CD14-positive monocyte (primary cell): ENCODE measurements at regions not wholly inside any gene's neighbourhood (a gene's known extent, or its start where the extent isn't known, plus 50 kb on each side); places are given as distances from the start of the nearest gene placed in this dataset.

Experiments used
- DNase-seq, 3 donors: peaks; one replicate each; pipeline ENCODE4 v3.0.0-alpha.2; 2011 to 2022
- H2AFZ ChIP-seq: 2 replicates; pipeline ENCODE4 v1.6.0; 2012; ENCODE audit warnings: mild to moderate bottlenecking, low read depth, low read length, inconsistent platforms; ENCODE audit not compliant: insufficient read depth, poor library complexity, severe bottlenecking
- H3K27ac ChIP-seq, 2 donors: 1 replicate in 1 of 2; 2 replicates in 1 of 2; pipeline ENCODE4 v1.5.1; 2012 to 2013; ENCODE audit warnings: low read length in 2 of 2, control low read depth in 1 of 2, inconsistent platforms in 1 of 2, low read depth in 1 of 2, mild to moderate bottlenecking in 1 of 2
- H3K27me3 ChIP-seq, 2 donors: one replicate each; pipeline versions ENCODE4 v1.6.0 to v1.6.1; 2011 to 2013; ENCODE audit warnings: low read length in 2 of 2; ENCODE audit not compliant: control insufficient read depth in 2 of 2, insufficient read depth in 2 of 2
- H3K36me3 ChIP-seq, 2 donors: replicated peaks in 1 of 2; 1 replicate in 1 of 2; 2 replicates in 1 of 2; pipeline versions ENCODE4 v1.5.1 to v1.6.1; 2012 to 2013; ENCODE audit warnings: low read length in 2 of 2, control low read depth in 1 of 2, inconsistent platforms in 1 of 2, mild to moderate bottlenecking in 1 of 2; ENCODE audit not compliant: insufficient read depth in 2 of 2, control insufficient read depth in 1 of 2
- H3K4me1 ChIP-seq, 2 donors: 1 replicate in 1 of 2; 2 replicates in 1 of 2; pipeline versions ENCODE4 v1.5.1 to v1.6.1; 2012 to 2013; ENCODE audit warnings: low read length in 2 of 2, control low read depth in 1 of 2, inconsistent platforms in 1 of 2, mild to moderate bottlenecking in 1 of 2, moderate library complexity in 1 of 2; ENCODE audit not compliant: insufficient read depth in 2 of 2, control insufficient read depth in 1 of 2
- H3K4me2 ChIP-seq: replicated peaks from 2 replicates; pipeline ENCODE3; 2012; ENCODE audit warnings: low read length, moderate library complexity, mild to moderate bottlenecking; ENCODE audit not compliant: poor library complexity, severe bottlenecking; ENCODE audit errors: extremely low read depth
- H3K4me3 ChIP-seq, 3 experiments: fragments of 200-600 bp in 1 of 3; sonication (generic) in 1 of 3; replicated peaks in 1 of 3; 1 replicate in 2 of 3; 2 replicates in 1 of 3; pipeline ENCODE4 v1.5.1; 2011 to 2013; ENCODE audit warnings: low read length in 3 of 3, mild to moderate bottlenecking in 3 of 3, control low read depth in 2 of 3, low read depth in 2 of 3, inconsistent platforms in 1 of 3, moderate library complexity in 1 of 3
- H3K79me2 ChIP-seq: 2 replicates; pipeline ENCODE4 v1.6.0; 2012; ENCODE audit warnings: mild to moderate bottlenecking, control low read depth, inconsistent platforms, low read length, moderate library complexity; ENCODE audit not compliant: insufficient read depth
- H3K9ac ChIP-seq: 2 replicates; pipeline ENCODE4 v1.6.0; 2017; ENCODE audit warnings: low read length, mild to moderate bottlenecking; ENCODE audit not compliant: insufficient read depth, poor library complexity, severe bottlenecking
- H3K9me3 ChIP-seq, 2 donors: replicated peaks in 1 of 2; 1 replicate in 1 of 2; 2 replicates in 1 of 2; pipeline versions ENCODE4 v1.5.1 to v1.6.1; 2012 to 2013; ENCODE audit warnings: low read length in 2 of 2, control low read depth in 1 of 2; ENCODE audit not compliant: control insufficient read depth in 1 of 2, insufficient read depth in 1 of 2
- H4K20me1 ChIP-seq: 2 replicates; pipeline ENCODE4 v1.6.0; 2012; ENCODE audit warnings: mild to moderate bottlenecking, low read length, control low read depth, moderate library complexity; ENCODE audit not compliant: insufficient read depth
- H3K27ac Mint-ChIP-seq, 7 donors: one replicate each; pipeline ENCODE4 v1.8.0; 2020; ENCODE audit warnings: mild to moderate bottlenecking in 7 of 7, mixed read lengths in 7 of 7, moderate library complexity in 6 of 7, inconsistent platforms in 2 of 7
- H3K27me3 Mint-ChIP-seq, 3 donors: one replicate each; pipeline ENCODE4 v1.8.0; 2021 to 2022; ENCODE audit warnings: low read depth in 3 of 3, mild to moderate bottlenecking in 3 of 3, mixed read lengths in 3 of 3, moderate library complexity in 3 of 3, inconsistent platforms in 1 of 3
- H3K36me3 Mint-ChIP-seq, 2 donors: one replicate each; pipeline ENCODE4 v1.8.0; 2020; ENCODE audit warnings: mixed read lengths in 2 of 2, inconsistent platforms in 1 of 2, mild to moderate bottlenecking in 1 of 2
- H3K4me1 Mint-ChIP-seq: one replicate; pipeline ENCODE4 v1.8.0; 2020; ENCODE audit warnings: mild to moderate bottlenecking, mixed read lengths
- H3K4me3 Mint-ChIP-seq, 2 donors: one replicate each; pipeline ENCODE4 v1.8.0; 2020; ENCODE audit warnings: mild to moderate bottlenecking in 2 of 2, mixed read lengths in 2 of 2, moderate library complexity in 1 of 2
- H3K9me3 Mint-ChIP-seq, 7 donors: one replicate each; pipeline ENCODE4 v1.8.0; 2020 to 2022; ENCODE audit warnings: mixed read lengths in 7 of 7, mild to moderate bottlenecking in 6 of 7, moderate library complexity in 6 of 7, inconsistent platforms in 2 of 7
- WGBS: methylation state at CpG from one replicate; pipeline ENCODE4 v1.1.5; 2013; ENCODE audit warnings: missing lambda C conversion rate; ENCODE audit not compliant: insufficient coverage; 5-methylcytosine and 5-hydroxymethylcytosine counted together
- intact Hi-C, 2 donors: fragments of 100-400 bp; cut with micrococcal nuclease; formaldehyde crosslinking; loops; one replicate each; pipeline versions ENCODE4 v1.15.0 to v1.15.1; 2023
- TF ChIP-seq, protein P1 (sequence below): fragments of 200-600 bp; IDR thresholded peaks from one replicate; pipeline ENCODE4 v1.8.0; 2022; ENCODE audit warnings: antibody characterized with exemption, mild to moderate bottlenecking

DNA sequence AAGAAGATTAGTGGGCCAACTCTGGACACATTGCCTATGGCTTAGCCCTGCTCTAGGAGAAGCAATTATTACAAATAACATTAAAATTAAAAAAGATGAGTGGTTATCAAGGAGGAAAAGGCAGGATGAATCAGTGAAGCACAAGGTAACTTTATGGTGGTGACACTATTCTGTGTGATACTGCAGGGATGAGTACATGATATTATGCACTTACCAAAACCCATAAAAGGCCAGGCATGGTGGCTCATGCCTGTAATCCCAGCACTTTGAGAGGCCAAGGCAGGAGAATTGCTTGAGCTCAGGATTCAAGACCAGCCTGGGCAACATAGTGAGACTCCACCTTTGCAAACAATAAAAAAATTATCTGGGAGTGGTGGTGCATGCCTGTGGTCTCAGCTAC is 344.3 kb upstream of the CDIN1 start:
- Histone ChIP-seq H3K4me2 (no peak overlapping the region), H3K27ac (no peak overlapping the region), H3K9ac (no peak overlapping the region), H3K79me2 (no peaks in the 10 kb centered on the region), H3K36me3 (no peaks in the 10 kb centered on the region), H4K20me1 (no peaks in the 10 kb centered on the region), H2AFZ (no peak overlapping the region), H3K9me3 (peaks cover 0 to 7% of the 10 kb centered on the region in 2 donors), H3K4me3 (no peak overlapping the region), H3K4me1 (no peaks in the 10 kb centered on the region), H3K27me3 (no peaks in the 10 kb centered on the region)
- Mint-ChIP-seq H3K4me3 (no peak overlapping the region), H3K4me1 (no peaks in the 10 kb centered on the region), H3K36me3 (no peaks in the 10 kb centered on the region), H3K27ac (no peak overlapping the region), H3K27me3 (no peaks in the 10 kb centered on the region), H3K9me3 (peaks cover 0 to 10% (median 4%) of the 10 kb centered on the region in 7 donors)
- TF ChIP-seq, protein P1, sequence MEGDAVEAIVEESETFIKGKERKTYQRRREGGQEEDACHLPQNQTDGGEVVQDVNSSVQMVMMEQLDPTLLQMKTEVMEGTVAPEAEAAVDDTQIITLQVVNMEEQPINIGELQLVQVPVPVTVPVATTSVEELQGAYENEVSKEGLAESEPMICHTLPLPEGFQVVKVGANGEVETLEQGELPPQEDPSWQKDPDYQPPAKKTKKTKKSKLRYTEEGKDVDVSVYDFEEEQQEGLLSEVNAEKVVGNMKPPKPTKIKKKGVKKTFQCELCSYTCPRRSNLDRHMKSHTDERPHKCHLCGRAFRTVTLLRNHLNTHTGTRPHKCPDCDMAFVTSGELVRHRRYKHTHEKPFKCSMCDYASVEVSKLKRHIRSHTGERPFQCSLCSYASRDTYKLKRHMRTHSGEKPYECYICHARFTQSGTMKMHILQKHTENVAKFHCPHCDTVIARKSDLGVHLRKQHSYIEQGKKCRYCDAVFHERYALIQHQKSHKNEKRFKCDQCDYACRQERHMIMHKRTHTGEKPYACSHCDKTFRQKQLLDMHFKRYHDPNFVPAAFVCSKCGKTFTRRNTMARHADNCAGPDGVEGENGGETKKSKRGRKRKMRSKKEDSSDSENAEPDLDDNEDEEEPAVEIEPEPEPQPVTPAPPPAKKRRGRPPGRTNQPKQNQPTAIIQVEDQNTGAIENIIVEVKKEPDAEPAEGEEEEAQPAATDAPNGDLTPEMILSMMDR = no peak
- DNase-seq = no peak
- intact Hi-C loops = no loop called here

DNA sequence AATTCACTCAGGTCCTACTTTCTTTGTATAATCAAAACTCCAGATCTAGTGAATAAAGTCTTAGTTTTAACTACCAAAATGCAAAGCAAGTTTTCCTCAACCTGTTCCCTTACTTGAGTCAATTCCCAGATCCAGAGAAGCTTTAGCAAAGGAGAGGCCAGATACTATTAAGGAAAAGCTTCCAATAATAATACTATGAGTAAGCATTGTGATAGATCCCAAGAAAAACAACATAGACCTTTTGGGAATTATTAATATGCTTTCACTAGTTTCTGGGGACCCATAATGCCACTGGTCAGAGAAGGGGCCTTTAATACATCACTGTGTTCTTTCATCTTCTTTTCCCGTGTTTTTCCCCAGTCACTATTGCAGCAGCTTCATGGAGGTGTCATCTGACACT is 339.9 kb upstream of the CDIN1 start:
- no peaks in the 10 kb centered on the region for H3K27me3 Mint-ChIP-seq
- no peak overlapping the region for H3K4me3 Mint-ChIP-seq
- Histone ChIP-seq H3K4me1 (no peaks in the 10 kb centered on the region), H3K36me3 (no peaks in the 10 kb centered on the region), H3K27ac (no peak overlapping the region), H3K9me3 (peaks cover 3 to 13% of the 10 kb centered on the region in 2 donors), H3K4me3 (no peak overlapping the region), H2AFZ (no peak overlapping the region), H4K20me1 (no peaks in the 10 kb centered on the region), H3K9ac (no peak overlapping the region), H3K27me3 (no peaks in the 10 kb centered on the region), H3K79me2 (no peaks in the 10 kb centered on the region), H3K4me2 (no peak overlapping the region)
- intact Hi-C loops = loop anchor here in 1 of 2 donors (2.0 kb wide), 1 partner anchor 21 kb away; no protein-coding TSS in a partner anchor
- no peak for DNase-seq
- H3K4me1 Mint-ChIP-seq = no peaks in the 10 kb centered on the region
- WGBS = no CpG with 5 or more reads among the region's 1 CpG
- TF ChIP-seq, protein P1 = no peak
- peaks cover 3 to 14% (median 7%) of the 10 kb centered on the region in 7 donors for H3K9me3 Mint-ChIP-seq
- no peaks in the 10 kb centered on the region for H3K36me3 Mint-ChIP-seq
- no peak overlapping the region for H3K27ac Mint-ChIP-seq
